ENCODE measurements at regions not wholly inside any gene's neighbourhood (a gene's known extent, or its start where the extent isn't known, plus 50 kb on each side); places are given as distances from the start of the nearest gene placed in this dataset.
"Not testable (repeated sequence)": the region's sequence is repeated elsewhere in the genome, so short reads cannot be mapped to it uniquely, and the experiment has no call there.

DNA sequence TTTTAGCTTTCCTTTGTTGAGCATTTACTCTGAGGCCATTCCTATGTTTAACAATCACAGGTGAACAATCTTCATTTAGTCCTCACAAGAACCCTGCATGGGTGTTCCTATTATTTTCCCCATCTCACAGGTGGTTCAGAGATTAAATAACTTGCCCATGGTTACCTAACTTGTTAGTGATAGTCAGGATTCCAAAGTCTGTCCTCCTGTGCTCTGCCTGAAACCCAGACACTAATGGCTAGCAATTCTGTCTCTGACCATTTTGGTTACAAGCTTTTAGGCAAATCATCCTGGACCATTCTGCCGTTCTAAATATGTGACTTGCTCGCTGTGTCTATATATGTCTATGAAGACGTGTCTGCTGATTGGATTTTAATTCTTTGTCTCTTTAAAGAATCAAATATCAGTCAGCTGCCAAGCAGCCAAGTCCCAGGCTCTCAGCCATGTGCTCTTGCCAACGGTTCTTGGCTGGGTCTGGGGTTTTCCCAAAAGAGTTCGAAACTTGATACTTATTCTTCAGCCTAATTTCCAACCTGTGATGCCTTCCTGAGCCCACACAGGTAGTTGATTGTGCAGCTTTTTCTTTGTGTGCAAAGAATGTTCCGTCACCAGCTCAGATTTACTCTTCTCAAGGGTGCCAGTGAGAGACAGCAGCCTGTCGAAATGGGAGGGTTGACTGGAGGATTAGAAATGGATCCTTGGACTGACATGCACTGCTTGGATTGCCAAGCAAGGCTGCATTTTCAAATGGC, 121.7 kb downstream of the NREP start:
- no peak for DNase-seq (ENCODE audit: low read depth in 3 of 3, low spot score in 2 of 3)

DNA sequence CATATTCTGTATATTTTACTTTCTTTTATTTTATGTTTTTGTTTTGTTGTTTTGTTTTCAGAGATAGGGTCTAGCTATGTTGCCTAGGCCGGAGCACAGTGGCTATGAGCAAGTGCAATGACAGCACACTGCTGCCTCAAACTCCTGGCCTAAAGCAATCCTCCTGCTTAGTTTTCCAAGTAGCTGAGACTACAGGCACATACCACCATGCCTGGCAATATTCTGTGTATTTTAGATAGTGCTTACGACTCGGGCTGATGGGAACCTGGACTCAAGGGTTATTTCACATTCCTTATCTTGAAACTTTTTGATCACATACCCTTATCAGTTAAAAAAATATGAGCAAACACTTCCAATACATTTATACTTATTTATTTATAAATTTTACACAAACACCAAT, 119.0 kb upstream of the STARD4 start:
- DNase-seq (ENCODE audit: low read depth in 3 of 3, low spot score in 2 of 3) = no peak

DNA sequence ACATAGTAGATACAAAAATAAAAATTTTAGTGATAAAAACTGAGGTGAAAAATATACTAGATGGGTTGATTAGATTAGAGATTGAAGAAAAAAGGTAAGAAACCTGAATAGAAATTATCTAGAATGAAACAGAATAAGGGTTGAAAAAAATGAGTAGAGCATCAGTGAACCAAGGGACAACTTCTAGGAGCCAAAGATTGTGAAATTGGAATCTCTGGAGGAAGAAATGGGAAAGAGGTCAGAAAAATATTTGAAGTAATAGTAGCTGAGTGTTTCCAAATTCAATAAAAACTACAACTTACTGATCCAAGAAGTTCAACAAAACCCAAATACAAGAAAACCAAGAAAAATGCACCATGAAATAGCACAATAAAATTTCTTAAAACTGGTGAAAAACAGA, 116.6 kb upstream of the STARD4 start:
- DNase-seq (ENCODE audit: low read depth in 3 of 3, low spot score in 2 of 3) = no peak

DNA sequence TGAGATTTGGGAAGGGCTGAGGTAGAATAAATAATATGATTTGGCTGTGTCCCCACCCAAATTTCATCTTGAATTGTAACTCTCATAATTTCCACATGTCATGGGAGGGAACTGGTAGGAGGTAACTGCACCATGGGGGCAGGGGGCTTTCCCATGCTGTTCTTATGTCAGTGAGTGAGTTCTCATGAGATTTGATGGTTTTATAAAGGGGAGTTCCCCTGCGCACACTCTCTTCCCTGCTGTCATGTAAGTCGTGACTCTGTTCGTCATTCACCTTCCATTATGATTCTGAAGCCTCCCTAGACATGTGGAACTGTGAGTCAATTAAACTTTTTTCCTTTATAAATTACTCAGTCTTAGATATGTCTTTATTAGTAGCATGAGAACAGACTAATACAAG, 115.5 kb upstream of the STARD4 start:
- DNase-seq (ENCODE audit: low read depth in 3 of 3, low spot score in 2 of 3) = no peak

DNA sequence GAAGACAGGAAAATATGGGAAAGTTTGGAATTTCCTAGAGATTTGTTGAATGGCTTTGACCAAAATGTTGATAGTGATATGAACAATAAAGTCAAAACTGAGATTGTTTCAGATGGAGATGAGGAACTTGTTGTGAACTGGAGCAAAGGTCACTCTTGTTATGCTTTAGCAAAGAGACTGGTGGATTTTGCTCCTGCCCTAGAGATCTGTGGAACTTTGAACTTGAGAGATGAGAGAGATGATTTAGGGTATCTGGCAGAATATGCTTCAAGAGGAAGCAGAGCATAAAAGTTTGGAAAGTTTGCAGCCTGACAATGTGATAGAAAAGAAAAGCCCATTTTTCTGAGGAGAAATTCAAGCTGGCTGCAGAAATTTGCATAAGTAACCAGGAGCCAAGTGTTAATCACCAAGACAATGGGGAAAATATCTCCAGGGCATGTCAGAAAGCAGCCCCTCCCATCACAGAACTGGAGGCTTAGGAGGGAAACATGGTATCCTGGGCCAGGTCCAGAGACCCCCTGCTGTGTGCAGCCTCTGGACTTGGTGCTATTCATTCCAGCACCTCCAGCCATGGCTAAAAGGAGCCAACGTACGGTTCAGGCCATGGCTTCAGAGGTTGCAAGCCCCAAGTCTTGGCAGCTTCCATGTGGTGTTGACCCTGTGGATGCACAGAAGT, 114.3 kb upstream of the STARD4 start:
- DNase-seq (ENCODE audit: low read depth in 3 of 3, low spot score in 2 of 3) = no peak

DNA sequence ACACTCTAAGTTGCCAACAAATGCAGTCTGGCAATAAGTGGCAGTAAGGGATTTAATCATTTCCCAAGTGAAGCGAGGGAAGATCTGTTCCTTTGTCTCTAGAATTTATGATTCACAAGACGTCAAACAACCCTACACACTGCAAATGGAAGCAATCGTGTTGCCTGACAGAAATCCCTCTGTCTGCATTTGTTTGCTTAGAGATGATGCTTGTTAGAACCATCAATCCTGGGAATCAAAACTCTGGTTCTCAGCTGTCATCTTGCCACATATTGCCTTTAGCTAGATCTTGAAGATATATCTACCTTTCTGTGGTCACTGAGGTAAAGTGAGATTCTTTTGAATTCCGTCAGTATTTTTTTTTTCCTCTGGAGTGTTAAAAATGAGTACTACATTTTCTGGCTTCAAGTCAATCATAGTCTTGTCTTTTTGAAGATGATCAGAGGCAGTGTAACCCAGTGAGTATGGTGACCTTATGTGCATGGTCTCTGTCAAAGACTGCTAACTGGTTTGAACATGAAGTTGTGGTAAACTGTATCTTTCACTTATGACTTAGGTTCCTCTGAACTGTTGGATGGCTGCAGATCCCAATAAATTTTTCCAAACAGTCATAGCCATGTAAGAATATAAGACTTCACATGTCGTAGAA, 106.4 kb upstream of the STARD4 start:
- no peak for DNase-seq (ENCODE audit: low read depth in 3 of 3, low spot score in 2 of 3)

DNA sequence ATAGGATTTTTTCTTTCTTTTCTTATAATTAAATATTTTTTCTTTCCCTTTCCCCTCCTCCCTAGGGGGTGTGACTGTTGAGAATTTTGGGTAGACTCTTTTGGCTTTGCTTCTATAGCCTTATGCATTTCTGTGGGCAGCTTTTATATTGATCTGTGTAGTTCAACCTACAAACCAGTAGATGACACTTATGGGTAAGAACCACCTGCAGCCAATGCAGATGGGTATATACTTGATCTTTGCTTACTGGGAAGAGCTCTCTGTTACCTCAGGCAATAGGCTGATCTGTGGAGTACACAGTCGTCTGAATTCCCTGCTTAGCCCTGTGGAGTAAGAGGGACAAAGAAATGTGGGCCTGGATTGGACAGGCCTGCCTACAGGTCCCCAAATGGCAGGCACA, 102.7 kb upstream of the STARD4 start:
- no peak for DNase-seq (ENCODE audit: low read depth in 3 of 3, low spot score in 2 of 3)

DNA sequence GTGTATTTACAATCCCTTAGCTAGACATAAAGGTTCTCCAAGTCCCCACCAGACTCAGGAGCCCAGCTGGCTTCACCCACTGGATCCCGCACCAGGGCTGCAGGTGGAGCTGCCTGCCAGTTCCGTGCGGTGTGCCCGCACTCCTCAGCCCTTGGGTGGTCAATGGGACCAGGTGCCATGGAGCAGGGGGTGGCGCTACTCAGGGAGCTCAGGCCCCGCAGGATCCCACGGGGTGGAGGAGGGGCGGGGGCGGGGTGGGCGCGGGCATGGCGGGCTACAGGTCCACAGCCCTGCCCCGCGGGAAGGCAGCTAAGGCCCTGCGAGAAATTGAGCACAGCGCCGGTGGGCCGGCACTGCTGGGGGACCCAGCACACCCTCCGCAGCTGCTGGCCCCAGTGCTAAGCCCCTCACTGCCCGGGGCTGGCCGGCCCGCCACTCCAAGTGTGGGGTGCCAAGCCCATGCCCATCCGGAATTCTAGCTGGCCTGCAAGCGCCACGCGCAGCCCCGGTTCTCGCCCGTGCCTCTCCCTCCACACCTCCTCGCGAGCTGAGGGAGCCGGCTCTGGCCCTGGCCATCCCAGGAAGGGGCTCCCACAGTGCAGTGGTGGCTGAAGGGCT, 99.8 kb upstream of the STARD4 start:
- DNase-seq (ENCODE audit: low read depth in 3 of 3, low spot score in 2 of 3) = not testable (repeated sequence)

DNA sequence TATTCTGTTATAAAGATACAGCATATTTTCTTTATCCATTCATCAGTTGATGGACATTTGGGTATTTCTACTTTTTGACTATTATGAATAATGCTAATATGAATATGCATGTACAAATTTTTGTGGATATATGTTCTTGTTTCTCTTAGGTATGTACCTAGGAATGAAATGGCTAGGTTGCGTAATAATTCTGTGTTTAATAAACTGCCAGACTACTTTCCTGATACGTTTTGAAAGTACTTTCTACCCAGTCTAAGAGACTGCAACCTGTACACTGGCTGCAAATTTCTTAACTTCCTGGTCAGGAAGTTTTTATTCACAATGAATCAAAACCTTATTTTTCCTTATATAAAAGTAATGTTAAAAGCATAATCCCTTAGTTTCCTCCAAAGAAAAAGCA, 93.9 kb upstream of the STARD4 start:
- no peak for DNase-seq (ENCODE audit: low read depth in 3 of 3, low spot score in 2 of 3)

DNA sequence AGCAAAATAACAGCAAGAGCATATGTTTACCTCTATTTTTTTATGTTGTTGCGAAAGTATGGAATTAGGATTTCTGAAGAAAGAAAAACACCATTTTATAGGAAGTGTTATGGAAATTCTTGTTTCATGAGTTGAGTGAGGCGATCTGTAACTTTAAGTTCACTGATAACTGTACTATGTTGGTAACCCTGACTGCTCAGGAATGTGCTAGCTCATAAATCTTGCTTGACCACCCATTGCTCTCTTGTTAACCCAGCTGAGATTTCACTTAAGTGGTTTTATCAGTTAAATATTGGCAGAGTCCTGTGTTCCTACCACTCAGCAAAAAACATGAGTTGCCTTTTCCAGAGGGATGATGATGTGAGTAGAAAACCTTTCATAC, 91.1 kb upstream of the STARD4 start:
- peak; percentile 25 to 40 (median 26) for DNase-seq (ENCODE audit: low read depth in 3 of 3, low spot score in 2 of 3)

DNA sequence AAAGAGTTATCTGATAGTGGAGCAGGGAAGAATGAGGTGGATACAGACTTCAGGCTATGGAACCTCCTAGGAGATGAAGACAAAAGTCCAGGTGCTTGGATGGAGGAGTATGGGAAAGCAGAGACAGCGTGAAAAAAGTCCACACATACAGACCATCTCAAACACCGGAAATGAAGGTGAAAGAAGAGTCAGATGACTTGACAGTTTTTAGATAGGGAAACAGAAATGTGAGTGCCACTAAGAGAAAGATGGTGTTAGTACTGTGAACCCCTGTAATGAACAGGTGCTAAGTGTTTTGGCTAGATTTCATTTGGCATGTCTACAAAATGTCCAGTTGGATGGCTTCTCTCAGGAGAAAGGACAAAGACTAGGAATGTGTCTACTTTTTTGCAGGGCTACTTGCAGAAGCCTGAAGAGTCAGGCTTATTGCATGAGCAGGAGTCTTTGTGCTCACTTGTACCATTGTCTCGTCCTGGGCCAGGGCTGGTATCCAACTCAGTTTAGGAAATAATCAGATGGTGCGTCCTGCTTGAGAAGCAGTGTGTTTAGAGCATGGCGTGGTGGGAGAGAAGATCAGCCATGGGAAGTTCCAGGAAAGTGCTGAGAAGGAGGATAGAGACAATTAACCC, 90.6 kb upstream of the STARD4 start:
- peak in 1 of 3 donors; percentile 12 for DNase-seq (ENCODE audit: low read depth in 3 of 3, low spot score in 2 of 3)

DNA sequence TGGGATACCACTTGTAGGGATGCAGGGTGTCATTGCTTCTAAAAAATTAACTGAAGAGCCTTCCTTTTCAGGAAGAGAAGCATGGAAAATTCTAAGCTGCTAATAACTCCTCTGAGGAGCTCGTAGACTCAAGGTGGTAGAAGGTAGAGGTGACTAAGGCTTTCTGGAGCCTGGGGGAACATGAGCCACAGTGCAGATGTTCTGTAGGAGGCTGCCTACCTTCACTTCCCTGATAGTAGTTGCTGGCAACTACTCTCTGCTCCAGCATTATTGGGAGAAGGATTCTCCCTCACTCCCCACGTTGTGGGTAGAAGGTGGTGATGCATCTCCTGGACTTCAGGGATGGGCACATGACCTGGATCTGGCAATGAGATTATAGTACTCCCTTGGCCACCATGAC, 86.7 kb upstream of the STARD4 start:
- no peak for DNase-seq (ENCODE audit: low read depth in 3 of 3, low spot score in 2 of 3)

DNA sequence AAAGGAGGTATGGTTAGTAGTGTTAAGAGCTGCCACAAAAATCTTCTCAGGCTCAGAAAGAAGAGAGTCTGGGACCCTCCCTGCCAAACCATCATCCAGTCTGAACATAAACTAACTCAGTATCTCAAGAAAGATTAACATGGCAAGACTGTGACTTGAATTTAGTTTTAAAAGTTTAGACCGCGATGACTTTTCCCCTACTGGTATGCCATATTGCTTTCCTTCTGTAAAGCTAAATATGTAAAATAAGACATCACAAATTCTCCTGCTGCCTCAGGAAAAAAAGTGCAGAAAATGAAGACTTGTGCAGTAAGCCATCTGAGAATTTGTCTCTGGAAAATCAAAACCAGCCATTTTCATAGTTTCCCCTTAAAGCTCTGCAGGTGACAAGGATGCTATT, 85.2 kb upstream of the STARD4 start:
- no peak for DNase-seq (ENCODE audit: low read depth in 3 of 3, low spot score in 2 of 3)

DNA sequence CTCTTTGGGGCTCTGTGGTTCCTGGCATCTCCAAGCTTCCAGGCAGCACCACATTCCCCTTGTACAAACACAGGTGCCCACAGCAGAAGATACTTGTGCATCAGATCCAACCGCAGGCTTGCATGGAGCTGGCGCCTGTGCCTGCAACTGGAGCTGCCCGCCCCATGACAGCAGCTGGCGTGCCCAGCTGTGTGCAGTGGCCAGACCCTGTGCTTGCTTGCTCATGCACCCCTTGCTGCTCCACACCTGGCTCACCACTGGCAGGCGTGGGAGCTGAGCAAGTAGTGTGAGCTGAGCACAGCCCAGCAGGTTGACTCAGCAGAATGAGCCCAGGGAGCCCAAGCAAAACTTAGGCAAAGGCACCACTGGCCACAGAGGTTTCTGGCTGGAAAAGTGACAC, 84.4 kb upstream of the STARD4 start:
- DNase-seq (ENCODE audit: low read depth in 3 of 3, low spot score in 2 of 3) = no peak

DNA sequence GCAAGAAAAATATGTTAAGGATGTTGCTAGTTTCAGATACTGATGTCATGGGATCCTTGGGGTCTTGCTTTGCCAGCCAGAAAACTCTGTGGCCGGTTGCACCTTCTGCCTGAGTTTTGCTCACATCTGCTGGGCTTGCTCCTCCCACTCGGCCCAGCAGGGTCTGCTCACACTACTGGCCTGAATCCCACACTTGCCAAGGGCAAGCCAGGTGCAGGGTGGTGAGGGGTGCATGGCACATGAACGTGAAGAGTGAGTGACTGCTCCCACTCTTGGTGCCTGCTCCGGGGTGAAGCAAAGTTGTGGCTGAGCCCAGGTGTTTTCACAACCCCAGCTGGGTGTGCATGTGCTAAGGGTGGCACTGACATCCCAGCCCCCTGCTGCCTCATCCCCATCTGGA, 83.1 kb upstream of the STARD4 start:
- no peak for DNase-seq (ENCODE audit: low read depth in 3 of 3, low spot score in 2 of 3)

DNA sequence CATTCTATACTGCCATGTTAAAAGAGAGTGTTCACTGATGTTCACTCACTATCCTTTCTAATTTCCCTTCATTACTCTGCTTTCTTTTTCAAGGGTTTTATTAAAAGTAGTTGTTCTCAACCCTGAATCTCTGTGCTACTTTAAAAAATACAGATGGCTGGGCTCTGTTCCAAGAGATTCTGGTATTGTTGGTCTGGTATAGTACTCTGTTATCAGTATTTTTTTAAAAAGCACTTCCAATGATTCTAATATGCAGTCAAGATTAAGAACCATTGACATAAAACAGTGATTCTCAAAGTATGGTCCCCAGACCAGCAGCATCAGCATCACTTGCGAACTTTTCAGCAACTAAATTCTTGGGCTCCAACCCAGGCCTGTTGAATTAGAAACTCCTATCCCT, 77.0 kb upstream of the STARD4 start:
- no peak for DNase-seq (ENCODE audit: low read depth in 3 of 3, low spot score in 2 of 3)

DNA sequence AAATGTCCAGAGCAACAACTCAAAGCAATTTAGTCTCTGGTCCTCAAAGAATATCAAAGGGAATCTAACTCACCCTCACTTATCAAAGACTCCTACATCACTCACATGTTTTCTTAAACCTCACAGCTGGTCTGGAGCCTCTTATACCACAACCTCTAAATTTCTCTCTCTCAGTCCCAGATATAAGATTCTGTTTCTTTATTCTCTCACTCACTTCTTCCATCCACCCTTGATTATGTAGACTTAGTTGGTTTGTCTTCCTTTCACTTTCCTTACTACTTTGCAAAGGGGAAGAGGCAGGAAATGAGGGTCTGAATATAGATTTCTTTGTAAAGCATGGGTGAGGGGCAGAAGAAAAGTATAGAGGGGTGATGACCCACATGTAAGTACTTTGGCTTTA, 75.4 kb upstream of the STARD4 start:
- DNase-seq (ENCODE audit: low read depth in 3 of 3, low spot score in 2 of 3) = no peak

DNA sequence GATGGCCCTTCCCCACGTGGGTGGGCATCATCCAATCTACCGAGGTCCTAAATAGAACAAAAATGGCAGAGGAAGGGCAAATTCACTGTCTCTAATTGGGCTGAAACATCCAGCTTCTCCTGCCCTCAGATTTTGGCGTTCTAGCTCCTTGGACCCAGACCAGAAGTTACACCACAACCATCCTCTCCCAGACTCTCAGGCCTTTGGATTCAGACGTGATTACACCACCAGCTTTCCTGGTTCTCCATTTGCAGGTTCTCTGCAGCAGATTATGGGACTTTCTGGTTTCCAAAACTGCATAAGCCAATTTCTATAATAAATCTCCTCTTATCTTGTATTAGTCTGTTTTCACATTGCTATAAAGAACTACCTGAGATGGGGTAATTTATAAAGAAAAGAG, 73.6 kb upstream of the STARD4 start:
- DNase-seq (ENCODE audit: low read depth in 3 of 3, low spot score in 2 of 3) = no peak

DNA sequence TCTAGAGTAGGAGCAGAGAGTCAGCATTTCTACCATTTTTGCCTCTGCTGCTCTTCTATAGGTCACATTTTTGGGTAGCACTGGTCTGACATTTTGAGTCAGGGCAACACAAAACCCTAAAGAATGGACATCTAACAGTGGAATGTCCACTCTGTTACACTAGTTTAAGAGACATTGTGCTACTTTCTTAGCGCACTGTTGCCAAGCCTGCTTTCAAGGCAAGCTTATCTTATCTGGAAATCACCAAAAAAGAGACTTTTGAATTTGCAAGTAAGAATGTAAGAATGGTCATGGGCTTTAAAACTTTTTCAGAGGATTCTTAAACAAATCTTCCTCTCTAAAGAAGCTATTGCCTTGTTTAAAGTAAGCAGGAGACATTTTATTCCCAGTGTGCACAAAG, 73.0 kb upstream of the STARD4 start:
- DNase-seq (ENCODE audit: low read depth in 3 of 3, low spot score in 2 of 3) = no peak

DNA sequence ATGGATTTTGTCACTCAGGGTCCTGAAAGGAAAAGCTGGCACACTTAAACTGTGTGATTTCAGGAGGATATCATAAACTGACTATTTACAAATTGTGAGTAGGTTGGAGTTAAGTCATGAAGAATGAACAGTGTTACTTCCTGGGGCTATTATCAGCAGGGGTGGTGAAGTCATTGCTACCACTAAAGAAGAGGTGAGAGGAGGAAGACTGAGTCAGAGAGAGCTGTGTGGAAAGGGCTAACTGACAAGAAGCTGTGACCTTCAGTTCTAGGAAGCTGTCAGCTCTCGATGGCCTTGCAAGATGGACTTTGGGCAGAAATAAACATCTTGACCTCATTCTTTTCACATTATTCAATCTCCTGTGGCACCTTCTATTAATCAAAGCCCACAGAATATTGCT, 72.3 kb upstream of the STARD4 start:
- DNase-seq (ENCODE audit: low read depth in 3 of 3, low spot score in 2 of 3) = no peak

DNA sequence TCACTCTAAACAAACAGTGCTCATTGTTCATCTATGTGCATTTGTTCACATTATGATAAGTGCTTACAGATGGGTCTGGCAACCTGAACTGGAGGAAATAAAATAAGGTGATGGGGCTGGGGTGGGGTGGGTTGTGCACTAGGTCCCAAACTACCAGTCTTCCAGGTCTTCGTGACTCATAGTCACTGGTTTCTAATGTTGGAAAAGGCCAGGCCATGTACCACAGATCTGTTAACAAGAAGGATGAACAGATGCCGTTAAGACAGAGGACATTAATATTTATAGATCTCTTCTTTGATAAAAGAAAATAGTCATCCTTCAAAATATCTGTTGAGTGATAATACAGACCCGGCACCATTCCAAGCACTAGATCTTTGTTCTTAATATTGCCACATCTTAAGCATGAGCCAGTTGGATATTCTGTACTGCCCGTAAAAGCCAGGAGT, 71.4 kb upstream of the STARD4 start:
- no peak for DNase-seq (ENCODE audit: low read depth in 3 of 3, low spot score in 2 of 3)
